Keratinocyte (primary cell): ENCODE measurements at regions not wholly inside any gene's neighbourhood (a gene's known extent, or its start where the extent isn't known, plus 50 kb on each side); places are given as distances from the start of the nearest gene placed in this dataset.

Experiments used
- CTCF ChIP-seq, 3 experiments: IDR thresholded peaks in 1 of 3; conservative IDR thresholded peaks in 1 of 3; optimal IDR thresholded peaks in 1 of 3; 2 replicates in 2 of 3; 3 replicates in 1 of 3; pipeline versions ENCODE3 to v1.5.1; 2011; ENCODE audit warnings: low read length in 3 of 3, mild to moderate bottlenecking in 3 of 3, moderate library complexity in 2 of 3, control low read depth in 1 of 3, inconsistent platforms in 1 of 3; ENCODE audit not compliant: insufficient read depth in 2 of 3; ENCODE audit errors: extremely low read depth in 1 of 3
- EZH2 ChIP-seq: IDR thresholded peaks from one replicate; pipeline ENCODE4 v1.6.1; 2012; ENCODE audit warnings: inconsistent platforms, mild to moderate bottlenecking, low read length, moderate library complexity

GRCh38 chr2:62409442-62409841, 96.6 kb downstream of the TMEM17 start:
- TF ChIP-seq CTCF (optimal IDR thresholded peaks at IDR 0.05 in 1 of 3, IDR thresholded peaks at IDR 0.05 in 1 of 3, conservative IDR thresholded peaks at IDR 0.05 in 1 of 3; ENCODE audit: extremely low read depth in 1 of 3, insufficient read depth in 2 of 3, low read length in 3 of 3): no peak
- no peak for TF ChIP-seq EZH2
